ENCODE measurements at regions not wholly inside any gene's neighbourhood (a gene's known extent, or its start where the extent isn't known, plus 50 kb on each side); places are given as distances from the start of the nearest gene placed in this dataset.

GRCh38 chr3:147866561-147866960 lies 457.4 kb downstream of the ZIC1 start:
- DNase-seq, result no peak

GRCh38 chr3:147872568-147872967 lies 463.4 kb downstream of the ZIC1 start:
- DNase-seq, result no peak

GRCh38 chr3:147875498-147875897 lies 466.3 kb downstream of the ZIC1 start:
- peak; percentile 16 for DNase-seq

GRCh38 chr3:147881933-147882332 lies 472.8 kb downstream of the ZIC1 start:
- DNase-seq, result no peak

- no peak for DNase-seq
Observed at GRCh38 chr3:147886879-147887278, 477.7 kb downstream of the ZIC1 start.

GRCh38 chr3:147887797-147888196 lies 478.6 kb downstream of the ZIC1 start:
- no peak for DNase-seq

GRCh38 chr3:147890114-147890513 lies 480.9 kb downstream of the ZIC1 start:
- DNase-seq, result no peak

- no peak for DNase-seq
Observed at GRCh38 chr3:147895509-147895908, 486.3 kb downstream of the ZIC1 start.

- no peak for DNase-seq
Observed at GRCh38 chr3:147900851-147901250, 491.7 kb downstream of the ZIC1 start.

- no peak for DNase-seq
Observed at GRCh38 chr3:147903026-147903425, 493.9 kb downstream of the ZIC1 start.

GRCh38 chr3:147904421-147904820 lies 495.3 kb downstream of the ZIC1 start:
- DNase-seq, result no peak

- DNase-seq, result no peak
Observed at GRCh38 chr3:147906285-147906684, 497.1 kb downstream of the ZIC1 start.

- DNase-seq, result no peak
Observed at GRCh38 chr3:147914532-147914931, 505.4 kb downstream of the ZIC1 start.

GRCh38 chr3:147915057-147915456 lies 505.9 kb downstream of the ZIC1 start:
- peak; percentile 31 for DNase-seq

GRCh38 chr3:147919496-147919895 lies 510.3 kb downstream of the ZIC1 start:
- DNase-seq, result no peak

GRCh38 chr3:147921051-147921450 lies 511.9 kb downstream of the ZIC1 start:
- DNase-seq, result peak; percentile 57

- no peak for DNase-seq
Observed at GRCh38 chr3:147924755-147925154, 515.6 kb downstream of the ZIC1 start.

- no peak for DNase-seq
Observed at GRCh38 chr3:147925272-147925671, 516.1 kb downstream of the ZIC1 start.

GRCh38 chr3:147930232-147930807 lies 521.2 kb downstream of the ZIC1 start:
- DNase-seq, result peak; percentile 49

GRCh38 chr3:147934451-147935180 lies 525.5 kb downstream of the ZIC1 start:
- DNase-seq, result no peak

- DNase-seq, result no peak
Observed at GRCh38 chr3:147937341-147937740, 528.2 kb downstream of the ZIC1 start.

GRCh38 chr3:147937891-147938290 lies 528.7 kb downstream of the ZIC1 start:
- no peak for DNase-seq

- DNase-seq, result no peak
Observed at GRCh38 chr3:147939425-147939824, 530.3 kb downstream of the ZIC1 start.

- no peak for DNase-seq
Observed at GRCh38 chr3:147939839-147940238, 530.7 kb downstream of the ZIC1 start.
